Thyroid gland (tissue), 4 donors: ENCODE measurements at regions not wholly inside any gene's neighbourhood (a gene's known extent, or its start where the extent isn't known, plus 50 kb on each side); places are given as distances from the start of the nearest gene placed in this dataset.

Experiments
- DNase-seq, 2 donors: peaks; one replicate each; pipeline ENCODE4 v3.0.0-alpha.2; 2019
- H3K27ac ChIP-seq, 3 donors: fragments of 200-600 bp; sonication (generic); 1 replicate in 2 of 3; 2 replicates in 1 of 3; pipeline ENCODE4 v1.5.1; 2016 to 2019; ENCODE audit warnings: mild to moderate bottlenecking in 1 of 3, moderate library complexity in 1 of 3
- H3K27me3 ChIP-seq: fragments of 200-600 bp; sonication (generic); one replicate; pipeline ENCODE4 v1.5.1; 2019
- H3K36me3 ChIP-seq, 2 donors: fragments of 200-600 bp; sonication (generic); one replicate each; pipeline ENCODE4 v1.5.1; 2016 to 2019
- H3K4me1 ChIP-seq, 2 donors: fragments of 200-600 bp; sonication (generic); one replicate each; pipeline ENCODE4 v1.5.1; 2017 to 2019
- H3K4me3 ChIP-seq, 3 donors: fragments of 200-600 bp; sonication (generic); replicated peaks in 1 of 3; 1 replicate in 2 of 3; 2 replicates in 1 of 3; pipeline ENCODE4 v1.5.1; 2016; ENCODE audit warnings: mild to moderate bottlenecking in 1 of 3
- H3K9me3 ChIP-seq: fragments of 200-600 bp; sonication (generic); one replicate; pipeline ENCODE4 v1.5.1; 2017
- POLR2A ChIP-seq, 2 donors: fragments of 450-650 bp; IDR thresholded peaks; one replicate each; pipeline ENCODE4 v1.6.1; 2017; ENCODE audit warnings: antibody characterized with exemption in 2 of 2, mild to moderate bottlenecking in 2 of 2, moderate library complexity in 1 of 2
- WGBS, 2 donors: methylation state at CpG; one replicate each; pipeline ENCODE4 v1.1.5; 2017; 5-methylcytosine and 5-hydroxymethylcytosine counted together
- intact Hi-C: fragments of 100-400 bp; cut with DNase I; formaldehyde crosslinking; loops from one replicate; pipeline ENCODE4 v1.15.1; 2023
- TF ChIP-seq, protein P1 (sequence below), 6 experiments: fragments of 200-600 bp in 3 of 6; fragments of 450-650 bp in 3 of 6; sonication (generic) in 3 of 6; IDR thresholded peaks; one replicate each; pipeline ENCODE4 v1.5.1; 2016 to 2019; ENCODE audit warnings: antibody characterized with exemption in 6 of 6, mild to moderate bottlenecking in 2 of 6, inconsistent platforms in 1 of 6, moderate library complexity in 1 of 6

DNA sequence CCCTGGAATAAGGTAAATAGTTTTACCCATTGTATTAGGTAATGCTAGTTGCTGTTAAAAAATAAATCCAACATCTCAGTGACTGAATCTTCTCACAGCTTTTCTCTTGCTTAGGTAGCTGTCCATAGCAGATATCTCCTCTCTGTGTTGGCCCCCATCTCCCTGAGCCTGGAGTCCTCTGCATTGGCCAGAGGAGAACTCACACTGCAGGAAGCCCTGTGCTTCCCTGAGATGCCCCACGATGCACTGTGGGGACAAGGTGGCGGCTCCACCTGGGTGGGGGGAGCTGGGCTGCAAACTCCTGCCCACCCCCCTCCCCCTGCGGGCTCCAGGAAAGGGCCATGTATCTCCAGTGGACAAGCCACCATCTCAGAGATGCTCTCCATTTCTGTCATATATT, 80.4 kb upstream of the SALL3 start:
- H3K4me1 ChIP-seq = no peaks in the 10 kb centered on the region
- H3K27me3 ChIP-seq = no peaks in the 10 kb centered on the region
- intact Hi-C loops = no loop called here
- no peak overlapping the region for H3K4me3 ChIP-seq
- 92 to 100% methylated on average over 3 of the region's 3 CpGs for WGBS, 2 donors
- DNase-seq = no peak
- no peaks in the 10 kb centered on the region for H3K36me3 ChIP-seq
- TF ChIP-seq POLR2A (IDR thresholded peaks at IDR 0.05) = no peak
- TF ChIP-seq, protein P1, sequence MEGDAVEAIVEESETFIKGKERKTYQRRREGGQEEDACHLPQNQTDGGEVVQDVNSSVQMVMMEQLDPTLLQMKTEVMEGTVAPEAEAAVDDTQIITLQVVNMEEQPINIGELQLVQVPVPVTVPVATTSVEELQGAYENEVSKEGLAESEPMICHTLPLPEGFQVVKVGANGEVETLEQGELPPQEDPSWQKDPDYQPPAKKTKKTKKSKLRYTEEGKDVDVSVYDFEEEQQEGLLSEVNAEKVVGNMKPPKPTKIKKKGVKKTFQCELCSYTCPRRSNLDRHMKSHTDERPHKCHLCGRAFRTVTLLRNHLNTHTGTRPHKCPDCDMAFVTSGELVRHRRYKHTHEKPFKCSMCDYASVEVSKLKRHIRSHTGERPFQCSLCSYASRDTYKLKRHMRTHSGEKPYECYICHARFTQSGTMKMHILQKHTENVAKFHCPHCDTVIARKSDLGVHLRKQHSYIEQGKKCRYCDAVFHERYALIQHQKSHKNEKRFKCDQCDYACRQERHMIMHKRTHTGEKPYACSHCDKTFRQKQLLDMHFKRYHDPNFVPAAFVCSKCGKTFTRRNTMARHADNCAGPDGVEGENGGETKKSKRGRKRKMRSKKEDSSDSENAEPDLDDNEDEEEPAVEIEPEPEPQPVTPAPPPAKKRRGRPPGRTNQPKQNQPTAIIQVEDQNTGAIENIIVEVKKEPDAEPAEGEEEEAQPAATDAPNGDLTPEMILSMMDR (IDR thresholded peaks at IDR 0.05) = no peak
- no peaks in the 10 kb centered on the region for H3K9me3 ChIP-seq
- no peak overlapping the region for H3K27ac ChIP-seq

- H3K4me1 ChIP-seq = no peaks in the 10 kb centered on the region
- no peaks in the 10 kb centered on the region for H3K9me3 ChIP-seq
- no peak overlapping the region for H3K27ac ChIP-seq
- intact Hi-C loops = no loop called here
- 84 to 85% methylated on average over 24 of the region's 24 CpGs for WGBS, 2 donors
- DNase-seq = no peak
- no peaks in the 10 kb centered on the region for H3K27me3 ChIP-seq
- no peaks in the 10 kb centered on the region for H3K36me3 ChIP-seq
- TF ChIP-seq, protein P1 (IDR thresholded peaks at IDR 0.05) = no peak
- no peak for TF ChIP-seq POLR2A (IDR thresholded peaks at IDR 0.05)
- H3K4me3 ChIP-seq = no peak overlapping the region
Observed at GRCh38 chr18:78900938-78901909, 78.4 kb upstream of the SALL3 start.

DNA sequence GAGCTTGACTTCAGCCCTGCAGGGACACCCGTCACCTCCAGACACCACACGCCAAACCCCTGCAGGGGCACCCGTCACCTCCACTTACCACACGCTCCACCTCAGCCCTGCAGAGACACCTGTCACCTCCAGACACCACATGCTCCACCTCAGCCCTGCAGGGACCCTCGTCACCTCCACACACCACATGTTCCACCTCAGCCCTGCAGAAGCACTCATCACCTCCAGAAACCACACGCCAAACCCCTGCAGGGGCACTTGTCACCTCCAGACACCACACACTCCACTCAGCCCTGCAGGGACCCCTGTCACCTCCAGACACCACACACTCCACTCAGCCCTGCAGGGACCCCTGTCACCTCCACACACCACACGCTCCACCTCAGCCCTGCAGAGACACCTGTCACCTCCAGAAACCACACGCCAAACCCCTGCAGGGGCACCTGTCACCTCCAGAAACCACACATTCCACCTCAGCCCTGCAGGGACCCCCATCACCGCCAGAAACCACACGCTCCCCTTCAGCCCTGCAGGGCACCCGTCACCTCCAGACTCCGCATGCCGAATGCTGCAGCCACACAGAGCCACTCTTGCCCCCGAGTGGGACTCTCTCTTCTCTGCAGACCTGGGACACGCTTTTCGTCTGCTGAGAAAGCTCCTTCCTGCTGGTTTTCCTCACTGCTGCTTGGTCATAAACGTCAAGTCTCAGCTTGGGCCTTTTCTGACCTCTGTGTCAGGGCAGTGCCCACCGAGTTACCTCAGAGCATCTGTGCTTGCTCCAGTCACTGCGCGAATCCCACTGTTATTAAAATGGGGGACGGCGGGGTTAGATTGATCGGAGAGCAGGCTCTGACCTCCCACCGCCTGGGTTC, 77.5 kb upstream of the SALL3 start:
- H3K9me3 ChIP-seq = no peaks in the 10 kb centered on the region
- no peak overlapping the region for H3K4me3 ChIP-seq
- H3K27ac ChIP-seq = no peak overlapping the region
- no peak for DNase-seq
- H3K36me3 ChIP-seq = no peaks in the 10 kb centered on the region
- H3K4me1 ChIP-seq = no peaks in the 10 kb centered on the region
- whole genome bisulfite sequencing, 2 donors = 75 to 82% methylated on average over 24 of the region's 24 CpGs
- intact Hi-C loops = no loop called here
- no peak for TF ChIP-seq POLR2A (IDR thresholded peaks at IDR 0.05)
- TF ChIP-seq, protein P1 (IDR thresholded peaks at IDR 0.05) = no peak
- H3K27me3 ChIP-seq = no peaks in the 10 kb centered on the region

DNA sequence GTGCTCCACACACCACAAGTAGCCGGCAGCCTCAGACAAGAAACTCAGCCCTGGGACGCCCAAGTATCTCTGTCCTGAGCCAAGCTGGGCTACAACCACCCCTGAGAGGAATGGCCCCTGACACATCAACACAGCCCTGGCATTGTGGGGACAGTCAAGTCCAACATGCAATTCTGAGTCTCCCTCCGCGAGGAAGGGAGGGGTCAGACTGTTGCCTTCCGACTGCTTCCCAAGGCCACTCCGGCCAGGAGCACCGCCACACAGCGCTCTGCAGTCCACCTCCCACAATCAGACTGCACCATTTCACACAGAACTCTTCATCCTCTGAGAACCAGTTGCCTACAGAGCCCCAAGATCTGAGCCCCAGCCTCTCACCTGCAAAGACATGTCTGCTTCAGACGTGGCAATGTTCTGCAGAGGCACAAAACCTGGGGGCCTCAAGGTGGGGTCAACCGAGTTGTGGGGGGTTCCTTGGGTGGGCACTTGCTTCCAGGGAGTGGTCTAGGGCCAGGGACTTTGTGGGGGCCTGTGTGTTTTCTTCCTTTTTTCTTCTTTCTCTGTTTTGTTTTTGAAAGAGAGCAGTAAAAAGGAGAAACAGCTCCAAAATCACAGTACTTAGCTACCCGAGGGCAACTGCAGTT, 76.7 kb upstream of the SALL3 start:
- no peaks in the 10 kb centered on the region for H3K27me3 ChIP-seq
- 76 to 81% methylated on average over 7 to 9 of the region's 11 CpGs for WGBS, 2 donors
- intact Hi-C loops = no loop called here
- TF ChIP-seq POLR2A (IDR thresholded peaks at IDR 0.05) = no peak
- TF ChIP-seq, protein P1 (IDR thresholded peaks at IDR 0.05) = no peak
- H3K27ac ChIP-seq = no peak overlapping the region
- H3K4me3 ChIP-seq = no peak overlapping the region
- no peaks in the 10 kb centered on the region for H3K9me3 ChIP-seq
- no peaks in the 10 kb centered on the region for H3K36me3 ChIP-seq
- no peak for DNase-seq
- H3K4me1 ChIP-seq = no peaks in the 10 kb centered on the region
